ENCODE measurements at regions not wholly inside any gene's neighbourhood (a gene's known extent, or its start where the extent isn't known, plus 50 kb on each side); places are given as distances from the start of the nearest gene placed in this dataset.

DNA sequence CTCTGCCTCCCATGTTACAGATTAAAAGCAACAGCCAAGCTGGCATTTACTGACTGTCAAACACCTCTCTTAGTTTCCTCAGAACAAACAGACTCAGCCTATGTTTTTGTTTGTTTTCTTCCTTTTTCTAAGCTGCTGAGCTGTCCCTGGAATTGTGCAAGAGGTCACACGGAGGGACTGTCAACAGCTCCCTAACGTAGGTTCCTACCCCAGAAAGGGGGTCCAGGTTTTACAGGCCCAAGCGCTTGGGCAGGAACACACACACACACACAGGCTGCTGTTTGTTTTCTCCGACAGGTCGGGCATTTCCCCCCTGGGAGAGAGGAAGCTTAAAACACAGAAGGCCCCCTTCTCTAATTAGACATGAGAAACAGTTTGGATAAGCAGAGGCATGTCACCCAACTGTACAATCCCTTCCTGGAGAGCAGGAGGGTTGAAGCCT, 739.6 kb upstream of the TBX3 start:
- DNase-seq, result peak in 1 of 2 donors; percentile 39

DNA sequence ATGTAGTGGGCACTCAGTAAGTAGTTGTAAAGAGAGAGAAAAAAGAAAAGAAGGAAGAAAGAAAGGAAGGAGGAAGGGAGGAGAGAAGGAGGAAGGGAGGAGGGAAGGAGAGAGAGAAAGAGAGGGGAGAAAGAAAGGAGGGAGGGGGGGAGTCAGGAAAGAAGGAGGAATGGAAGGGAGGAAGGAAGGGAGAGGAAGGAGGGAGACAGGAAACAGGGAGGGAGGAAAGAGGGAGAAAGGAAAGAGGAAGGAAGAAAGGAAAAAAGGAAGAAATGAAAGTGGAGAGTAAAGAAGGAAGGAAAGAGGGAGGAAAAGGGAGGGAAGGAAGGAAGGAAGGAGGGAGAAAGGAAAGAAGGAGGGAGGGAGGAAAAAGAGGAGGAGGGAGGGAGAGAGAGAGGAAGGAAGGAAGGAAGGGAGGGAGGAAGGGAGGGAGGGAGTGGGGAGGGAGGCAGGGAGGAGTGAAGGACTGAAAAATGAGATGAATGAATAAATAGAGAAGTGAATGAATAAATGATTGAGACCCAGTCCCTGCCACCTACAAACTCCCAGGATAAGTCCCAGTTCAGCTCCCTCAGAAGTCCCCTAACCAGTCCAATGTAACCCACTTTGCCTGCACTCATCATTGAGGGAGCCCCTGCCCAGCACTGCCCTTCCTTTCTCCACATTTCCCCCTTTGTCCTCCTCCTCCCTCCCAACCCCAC, 739.0 kb upstream of the TBX3 start:
- no peak for DNase-seq

DNA sequence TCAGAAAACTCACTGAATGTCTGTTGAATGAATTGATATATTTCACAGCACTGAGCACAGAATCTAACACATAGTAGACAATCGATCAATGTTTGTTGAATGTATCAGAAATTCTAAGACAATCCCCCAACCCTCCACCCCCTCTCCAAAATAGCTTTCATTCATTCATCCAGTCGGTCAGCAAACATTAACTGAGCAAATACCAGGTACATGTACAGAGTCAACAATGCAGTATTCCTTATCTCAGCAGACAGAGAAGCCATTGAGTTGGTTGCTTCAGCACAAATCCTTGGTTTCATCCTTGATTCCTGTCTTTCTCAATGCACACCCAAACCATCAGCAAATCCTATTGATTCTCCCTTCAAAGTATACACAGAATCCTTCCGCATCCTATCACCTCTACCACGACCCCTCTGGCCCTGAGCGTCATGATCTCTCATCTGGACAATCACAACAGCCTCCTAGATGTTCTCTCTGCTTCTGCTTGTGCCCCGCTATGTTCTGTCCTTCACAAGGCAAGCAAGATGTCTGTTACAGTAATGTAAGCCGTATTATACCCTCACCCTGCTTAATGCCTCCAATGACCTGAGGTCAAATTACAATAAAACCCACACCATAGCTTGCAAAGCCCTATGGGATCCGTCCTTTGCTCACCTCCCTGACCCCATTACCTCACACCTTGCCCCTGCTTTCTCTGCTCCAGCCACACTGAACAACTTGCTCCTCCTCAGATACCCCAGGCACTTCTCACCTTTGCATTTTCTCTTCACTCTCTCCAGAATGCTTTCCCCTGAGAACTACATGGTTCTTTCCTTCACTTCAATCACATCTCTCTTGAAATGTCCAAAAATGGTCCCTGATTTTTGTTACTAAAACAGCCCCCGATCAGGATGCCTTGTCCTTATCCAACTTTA, 738.1 kb upstream of the TBX3 start:
- DNase-seq, result no peak

DNA sequence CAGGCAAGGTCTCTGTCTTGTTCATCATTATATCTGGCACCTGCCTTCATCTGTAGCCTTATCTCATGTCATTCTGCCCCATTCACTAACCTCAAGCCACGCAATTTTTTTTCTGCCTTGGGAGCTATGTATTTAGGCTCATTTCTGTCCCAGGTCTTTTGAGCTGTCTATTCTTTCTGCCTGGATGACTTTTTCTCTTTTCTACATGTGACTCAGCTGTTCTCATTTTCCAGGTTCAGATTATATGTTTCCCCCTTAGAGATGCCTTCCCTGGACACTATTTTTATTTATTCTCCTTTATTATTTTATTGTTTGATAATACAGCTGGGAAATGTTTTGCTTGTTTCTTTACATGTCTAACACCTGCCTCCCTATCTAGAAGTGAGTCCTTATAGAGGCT, 737.4 kb upstream of the TBX3 start:
- DNase-seq, result no peak

DNA sequence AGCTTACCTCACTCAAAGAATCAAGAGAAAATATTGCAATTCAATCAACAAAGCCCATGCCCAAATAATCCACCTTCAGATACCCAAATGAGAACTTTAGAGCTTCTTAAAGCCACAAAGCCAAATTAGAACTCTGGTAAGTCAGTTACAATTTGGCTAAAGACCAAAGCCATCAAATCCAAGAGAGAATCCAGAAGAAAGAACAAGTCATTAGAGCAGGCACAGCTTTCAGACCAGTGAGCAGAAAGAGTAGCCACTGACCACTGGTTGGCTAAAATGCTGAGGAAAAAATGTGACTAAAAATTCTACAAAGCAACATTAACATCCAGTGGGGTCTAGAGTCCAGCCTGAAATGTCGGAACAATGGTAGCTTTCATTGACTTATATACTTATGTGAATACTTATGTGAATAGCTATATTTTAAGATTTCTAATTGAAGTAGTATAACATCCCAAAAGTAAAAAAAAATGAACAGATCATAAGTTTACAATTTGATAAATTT, 735.2 kb upstream of the TBX3 start:
- no peak for DNase-seq

DNA sequence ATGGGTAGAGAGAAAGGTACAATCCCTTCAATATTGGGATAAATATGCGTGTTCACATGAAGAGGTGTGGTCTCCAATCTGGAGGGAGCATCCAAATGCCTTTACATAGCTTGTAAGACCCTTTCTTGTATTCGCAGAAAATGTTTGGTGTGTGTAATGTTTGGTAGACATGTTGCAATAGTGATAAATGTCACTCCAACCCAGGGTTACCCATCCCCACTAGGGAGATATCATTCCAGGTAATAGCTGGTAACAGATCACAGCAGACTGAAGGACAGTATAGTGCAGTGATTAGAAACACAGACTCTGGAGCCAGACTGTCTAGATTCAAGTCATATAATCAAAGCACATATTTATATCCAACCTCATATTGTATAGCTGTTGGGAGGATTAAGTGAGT, 733.6 kb upstream of the TBX3 start:
- DNase-seq, result no peak

DNA sequence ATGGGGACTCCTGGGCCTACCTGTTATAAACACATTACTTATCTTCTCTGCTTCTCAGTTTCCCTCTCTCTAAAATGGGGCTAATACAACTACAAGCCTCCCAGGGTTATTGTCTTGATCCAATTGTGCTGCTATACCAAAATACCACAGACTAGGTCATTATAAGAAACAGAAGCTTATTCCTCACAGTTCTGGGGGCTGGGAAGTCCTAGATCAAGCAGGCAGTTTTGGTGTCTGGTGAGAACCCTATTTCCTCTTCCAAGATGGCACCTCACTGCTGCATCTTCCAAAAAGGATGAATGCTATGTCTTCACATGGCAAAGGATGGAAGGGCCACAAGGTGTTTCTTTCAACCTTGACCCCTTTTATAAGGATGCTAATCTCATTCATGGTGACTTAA, 732.9 kb upstream of the TBX3 start:
- no peak for DNase-seq

DNA sequence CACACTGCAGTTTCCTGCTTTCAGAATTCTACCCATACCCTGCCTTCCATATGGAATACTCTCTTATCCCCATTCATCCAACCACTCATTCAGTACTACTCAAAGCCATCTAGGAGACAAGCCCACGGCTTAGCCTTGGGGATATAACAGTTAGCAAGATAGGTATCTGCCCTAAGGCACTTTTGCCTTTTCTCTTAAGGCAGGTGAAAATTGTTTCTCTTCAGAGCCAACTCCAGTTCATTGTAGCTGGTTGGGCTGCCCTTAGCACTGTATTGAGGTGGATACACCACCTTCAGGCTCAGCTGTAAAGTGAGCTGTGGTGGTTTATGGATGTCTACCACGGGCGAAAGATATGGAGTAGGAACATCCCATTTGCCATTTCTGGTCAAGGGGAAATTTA, 729.7 kb upstream of the TBX3 start:
- no peak for DNase-seq

DNA sequence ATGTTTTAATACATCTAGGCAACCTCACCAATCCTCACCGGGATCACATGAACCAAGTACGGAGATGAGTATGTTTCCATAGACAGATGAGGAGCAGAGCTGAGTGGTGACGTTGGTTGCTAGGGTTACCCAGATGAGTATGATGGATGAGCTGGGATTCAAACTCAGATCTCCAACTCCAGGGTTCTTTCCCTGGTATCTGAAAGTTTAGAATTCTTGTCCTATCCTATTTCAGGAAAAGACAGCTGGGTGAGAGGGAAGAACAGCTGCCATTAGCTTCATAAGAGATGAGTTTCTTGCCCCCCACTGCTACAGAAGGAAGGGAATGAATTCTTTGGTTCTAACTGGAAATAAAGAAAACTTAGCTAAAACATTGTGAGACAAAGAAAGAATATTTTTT, 728.9 kb upstream of the TBX3 start:
- DNase-seq, result no peak

DNA sequence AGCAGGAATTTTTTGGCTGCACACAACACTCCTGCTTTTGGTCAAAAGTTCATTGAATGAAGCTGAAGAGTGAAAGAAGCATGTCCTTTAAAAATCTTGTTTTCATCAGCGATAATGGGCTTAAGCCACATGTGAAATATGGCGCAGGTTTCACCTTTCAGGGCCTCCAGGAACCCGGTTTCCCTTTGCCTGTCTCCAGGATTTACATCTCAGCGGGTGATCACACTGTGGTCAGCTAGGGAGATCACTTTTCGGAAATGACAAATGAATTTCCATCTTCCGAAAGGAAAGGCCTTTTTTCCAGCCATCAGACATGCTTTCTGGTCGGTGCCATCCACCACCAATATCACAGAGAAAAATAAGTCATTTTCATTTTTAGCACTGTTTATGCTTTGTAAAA, 727.1 kb upstream of the TBX3 start:
- DNase-seq, result no peak

DNA sequence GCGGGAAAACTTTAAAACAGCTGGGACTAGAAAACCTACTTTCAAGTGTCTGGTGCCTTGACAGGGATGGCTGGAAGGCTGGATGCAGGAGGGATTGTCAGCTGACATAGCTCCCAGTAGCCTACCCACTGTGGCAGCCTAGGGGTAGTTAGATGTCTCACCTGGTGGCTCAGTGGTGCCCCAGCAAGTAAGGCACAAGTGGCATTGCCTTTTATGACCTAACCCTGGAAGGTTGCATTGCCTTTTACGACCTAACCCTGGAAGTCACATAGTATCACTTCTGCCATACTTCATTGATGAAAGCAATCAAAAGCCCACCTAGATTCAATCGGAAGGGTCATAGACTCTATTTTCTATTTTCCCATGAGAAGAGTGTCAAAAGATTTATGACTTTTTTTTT, 724.7 kb upstream of the TBX3 start:
- no peak for DNase-seq

DNA sequence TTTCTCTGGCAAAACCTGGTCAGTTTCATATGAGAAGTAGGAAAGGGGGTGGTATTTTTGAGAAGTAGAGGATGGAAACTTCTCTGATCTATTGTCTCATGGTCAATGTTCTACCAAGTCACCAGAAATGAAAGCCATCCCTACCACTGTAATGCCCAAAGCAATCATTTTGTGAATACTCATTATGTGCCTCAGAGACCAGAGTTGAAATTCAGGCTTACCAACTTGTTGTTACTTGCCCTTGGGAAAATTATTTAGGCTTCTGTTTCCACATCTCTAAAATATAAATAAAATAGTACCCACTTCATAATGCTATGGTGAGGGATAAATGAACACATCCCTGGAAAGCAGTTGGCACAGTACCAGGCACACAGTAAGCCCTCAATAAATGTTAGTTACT, 723.7 kb upstream of the TBX3 start:
- DNase-seq, result no peak

DNA sequence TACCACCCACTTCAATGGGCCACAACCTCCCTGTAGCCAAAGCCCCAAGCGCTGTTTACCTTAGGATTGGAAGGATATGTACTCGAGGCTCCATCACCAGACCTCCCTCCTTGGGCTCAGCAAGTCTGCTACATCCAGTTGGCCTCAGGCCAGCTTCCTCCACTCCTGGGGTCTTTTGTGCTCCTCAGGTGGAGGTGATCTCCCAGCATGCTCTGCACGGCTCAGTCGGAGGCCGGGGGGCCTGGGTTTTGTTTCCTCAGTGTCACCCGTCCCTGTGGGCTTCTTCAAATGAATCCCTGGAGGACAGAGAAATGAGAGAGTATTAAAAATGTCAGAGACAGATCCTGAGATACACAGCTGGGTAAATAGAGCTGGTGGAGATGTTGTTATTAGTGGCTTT, 723.1 kb upstream of the TBX3 start:
- DNase-seq, result no peak

DNA sequence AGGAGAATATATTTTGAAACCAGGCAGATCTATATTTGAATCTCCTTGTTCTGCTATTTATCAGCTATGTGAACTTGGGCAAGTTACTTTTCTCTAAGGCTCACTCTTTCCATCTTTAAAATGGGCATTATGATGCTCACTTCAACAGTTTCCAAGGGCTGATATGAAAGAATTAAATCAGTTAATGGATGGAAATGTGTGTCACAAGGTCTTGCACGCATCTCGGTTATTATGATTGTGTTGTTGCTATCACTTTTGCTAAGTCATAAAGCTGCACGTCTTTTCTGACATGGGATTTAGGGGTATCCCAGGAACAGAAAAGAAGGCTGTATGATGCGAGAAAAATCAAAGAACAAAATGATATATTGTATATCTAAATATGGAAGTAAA, 721.5 kb upstream of the TBX3 start:
- DNase-seq, result no peak

DNA sequence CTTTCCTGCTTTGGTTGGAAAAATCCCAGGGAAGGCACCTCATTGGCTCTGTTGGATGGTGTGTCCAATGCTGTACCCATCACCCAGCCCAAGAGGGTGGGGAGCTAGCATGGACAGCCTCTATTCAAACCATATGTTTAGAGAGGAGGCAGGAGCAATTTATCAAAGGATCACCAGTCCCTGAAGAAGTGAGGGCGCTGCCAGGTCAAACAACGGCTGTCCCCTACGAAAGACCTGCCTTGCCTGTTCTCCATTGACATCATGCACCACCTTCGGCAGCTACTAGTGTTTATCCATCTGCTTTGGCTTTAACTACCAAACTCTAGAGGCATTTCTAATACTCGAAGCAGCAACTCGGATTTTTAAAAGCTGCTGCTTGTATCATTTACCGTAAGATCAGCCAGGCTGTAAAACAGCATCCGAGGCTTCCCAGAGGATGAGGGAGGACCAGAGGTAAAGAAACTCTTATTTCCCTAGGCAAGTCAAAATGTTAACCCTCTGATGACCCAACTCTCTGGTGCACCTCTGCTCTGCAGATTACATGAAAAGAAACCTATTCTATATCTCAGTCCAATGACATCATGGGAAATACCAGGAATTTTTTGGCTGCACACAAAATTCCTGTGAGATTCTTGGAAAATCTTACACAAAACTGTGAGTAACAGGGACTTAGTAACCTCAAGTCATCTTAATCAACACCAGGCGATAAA, 720.9 kb upstream of the TBX3 start:
- DNase-seq, result no peak

DNA sequence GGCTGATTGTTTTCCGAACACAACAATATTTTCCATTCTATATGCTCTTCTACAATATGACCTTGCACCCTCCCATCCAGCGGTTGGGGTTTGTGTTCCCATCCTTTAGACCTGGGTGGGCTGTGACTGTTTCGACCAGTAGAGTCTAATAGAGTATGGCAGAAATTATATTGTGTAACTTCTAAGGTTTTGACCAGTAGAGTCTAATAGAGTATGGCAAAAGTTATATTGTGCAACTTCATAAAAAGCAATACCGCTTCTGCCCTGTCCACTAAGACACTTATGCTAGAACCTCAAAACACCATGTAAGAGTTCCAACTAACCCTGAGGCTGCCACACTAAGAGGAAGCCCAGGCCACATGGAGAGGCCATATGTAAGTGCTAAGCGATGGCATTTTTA, 719.7 kb upstream of the TBX3 start:
- no peak for DNase-seq

DNA sequence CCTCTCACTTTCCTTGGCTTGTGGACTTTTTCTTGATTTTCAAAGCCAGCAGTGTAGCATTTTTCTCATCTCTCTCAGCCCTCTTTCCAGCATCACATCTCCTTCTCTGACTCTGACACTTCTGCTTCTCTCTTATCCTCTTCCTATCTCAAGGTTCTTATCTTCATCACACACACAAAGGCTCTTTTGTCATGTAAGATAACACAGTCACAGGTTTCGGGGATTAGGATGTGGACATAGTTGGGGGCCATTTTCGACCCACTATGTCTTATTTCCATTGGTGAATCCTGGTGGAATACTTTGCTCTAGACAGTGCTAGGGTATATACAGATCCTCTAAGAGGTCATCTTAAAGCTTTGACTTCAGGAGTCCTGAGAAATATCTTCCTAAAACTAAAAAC, 719.3 kb upstream of the TBX3 start:
- no peak for DNase-seq

DNA sequence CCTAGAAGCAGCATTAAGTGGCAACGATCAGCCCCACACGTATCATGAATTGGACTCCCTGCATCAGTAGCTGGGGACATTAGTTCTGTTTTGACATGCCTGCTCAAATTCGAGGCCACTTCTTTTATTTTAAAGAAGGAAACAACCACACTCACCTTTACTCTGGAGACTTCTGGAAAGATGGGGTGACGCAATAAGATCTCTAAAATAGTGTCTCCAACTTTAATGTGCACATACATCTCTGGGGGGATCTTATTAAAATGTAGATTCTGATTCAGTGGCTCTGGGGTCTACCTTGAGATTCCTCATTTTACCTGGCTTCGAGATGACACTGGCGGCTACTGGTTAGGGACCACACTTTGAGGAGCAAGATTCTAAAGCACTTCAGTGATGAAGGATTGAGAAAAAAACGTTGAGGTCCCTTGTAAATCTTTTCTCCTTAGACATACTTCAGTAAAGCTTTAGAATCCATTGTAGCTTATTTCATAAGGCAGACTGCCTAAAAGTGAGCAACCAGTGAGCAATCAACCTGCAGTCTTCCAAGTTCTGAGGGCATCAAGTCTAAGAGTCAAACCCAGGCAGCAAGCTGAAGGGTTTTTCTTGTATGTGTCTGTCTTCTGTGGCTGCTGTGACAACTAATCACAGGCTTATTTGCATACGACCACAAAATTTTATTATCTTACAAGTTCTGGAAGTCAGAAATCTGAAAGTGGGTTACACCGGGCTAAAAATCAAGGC, 718.6 kb upstream of the TBX3 start:
- no peak for DNase-seq

DNA sequence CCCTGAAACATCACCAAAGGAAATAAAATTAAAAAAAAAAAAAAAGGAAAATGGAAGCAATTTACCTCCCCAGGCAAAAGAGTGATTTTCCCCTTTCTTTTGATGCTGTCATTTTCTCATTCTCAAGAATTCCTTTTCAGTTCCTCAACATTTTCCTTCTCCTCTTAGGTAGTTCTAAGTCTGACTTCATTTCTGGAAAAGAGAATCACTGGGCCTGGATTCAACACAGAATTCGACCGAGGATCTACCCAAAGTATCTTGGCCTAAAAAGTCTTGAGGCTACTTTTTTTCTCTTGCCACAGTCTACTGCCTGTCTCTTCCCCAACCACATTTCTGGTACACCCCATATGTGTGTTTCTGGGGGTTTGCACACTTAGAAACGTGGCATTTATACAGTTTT, 717.8 kb upstream of the TBX3 start:
- DNase-seq, result no peak

DNA sequence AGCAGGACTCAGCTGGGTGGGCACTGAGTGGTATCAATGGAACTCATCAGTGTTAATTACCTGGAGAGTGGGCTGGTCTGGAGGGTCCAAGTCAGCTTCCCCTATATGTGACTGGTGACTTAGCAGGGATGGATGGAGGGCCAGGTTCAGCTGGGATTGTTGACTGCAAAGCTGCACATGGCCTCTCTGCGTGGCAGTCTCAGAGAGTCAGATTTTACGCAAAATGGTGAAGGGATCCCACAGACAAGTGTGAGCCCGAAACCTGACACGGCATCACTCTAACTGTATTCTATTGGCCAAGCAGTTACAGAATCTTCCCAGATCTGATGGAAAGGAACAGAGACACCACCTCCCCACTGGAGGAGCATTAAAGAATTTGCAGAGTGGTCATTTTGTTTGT, 716.0 kb upstream of the TBX3 start:
- DNase-seq, result no peak

DNA sequence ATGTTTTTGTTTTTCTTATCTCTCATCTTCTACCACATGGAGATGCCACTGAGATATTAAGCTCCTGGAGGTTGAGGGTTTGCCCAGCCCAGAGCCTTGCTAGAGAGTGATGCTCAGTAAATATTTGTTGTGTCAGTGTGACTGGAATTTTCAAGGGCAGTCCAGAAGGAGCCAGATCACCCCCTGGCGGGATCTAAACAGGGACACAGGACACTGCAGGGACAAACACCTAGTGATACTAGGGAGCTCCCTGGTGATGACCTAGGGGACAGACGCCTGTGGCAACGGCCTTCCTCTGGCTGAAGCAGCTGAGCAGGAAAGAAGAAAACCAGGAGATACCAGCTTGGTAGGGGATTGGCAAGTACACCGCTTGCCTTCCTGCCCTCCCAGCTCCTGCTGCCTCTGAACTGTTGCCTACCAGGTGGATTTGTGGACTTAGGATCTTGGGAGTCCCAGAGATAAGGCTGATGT, 714.4 kb upstream of the TBX3 start:
- DNase-seq, result no peak

DNA sequence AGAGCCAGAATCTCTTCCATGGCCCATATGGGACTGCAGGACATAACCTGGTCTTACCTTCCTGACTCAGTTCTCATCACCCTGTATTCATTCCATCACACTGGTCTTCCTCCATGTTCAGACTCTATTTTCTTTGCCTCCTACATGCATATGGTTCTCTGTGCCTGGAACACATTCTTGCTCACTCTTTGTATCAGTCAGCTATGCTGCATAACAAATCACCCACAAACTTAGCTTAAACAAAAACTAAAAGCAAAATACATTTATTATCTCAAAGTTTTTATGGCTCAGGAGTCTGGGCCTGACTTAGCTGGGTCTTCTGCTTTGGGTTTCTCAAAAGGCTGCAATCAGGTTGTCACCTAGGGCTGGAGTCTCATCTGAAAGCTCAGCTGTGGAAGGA, 712.6 kb upstream of the TBX3 start:
- no peak for DNase-seq

Data from right lung (tissue), 2 donors.